ENCODE measurements at regions not wholly inside any gene's neighbourhood (a gene's known extent, or its start where the extent isn't known, plus 50 kb on each side); places are given as distances from the start of the nearest gene placed in this dataset.
A peak's percentile ranks its signal among the peaks of the same experiment; 100 is the strongest.

DNA sequence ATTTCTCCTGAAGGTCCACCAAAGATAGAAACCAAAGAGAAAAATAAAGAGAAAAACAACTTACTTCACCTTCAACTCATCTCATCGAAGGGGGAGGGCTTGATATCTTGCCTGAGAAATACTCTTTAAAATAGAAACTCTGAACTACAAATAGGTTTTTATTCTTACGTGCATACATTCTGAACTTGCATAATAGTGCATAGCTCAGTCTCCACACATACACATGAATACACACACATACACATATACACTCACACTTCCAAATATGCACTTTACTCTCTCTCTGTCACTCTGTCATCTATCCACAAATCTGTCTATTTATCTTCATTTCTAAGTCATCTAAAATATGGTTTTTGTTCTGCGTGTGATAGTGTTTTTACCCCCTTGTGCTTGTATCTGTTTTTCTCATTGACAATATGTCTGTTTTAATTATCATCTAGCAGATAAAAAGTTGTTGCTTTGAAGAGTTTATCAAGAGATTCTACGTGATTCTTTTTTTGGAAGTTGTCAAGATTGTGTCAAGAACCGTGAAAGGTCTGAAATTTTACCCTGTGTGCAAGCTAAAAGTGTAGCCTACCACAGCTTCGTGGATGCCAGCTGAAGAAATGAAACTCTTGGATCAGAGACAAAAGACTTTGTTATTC is 468.8 kb downstream of the EPM2A start (continued):
- TF ChIP-seq, protein P1, sequence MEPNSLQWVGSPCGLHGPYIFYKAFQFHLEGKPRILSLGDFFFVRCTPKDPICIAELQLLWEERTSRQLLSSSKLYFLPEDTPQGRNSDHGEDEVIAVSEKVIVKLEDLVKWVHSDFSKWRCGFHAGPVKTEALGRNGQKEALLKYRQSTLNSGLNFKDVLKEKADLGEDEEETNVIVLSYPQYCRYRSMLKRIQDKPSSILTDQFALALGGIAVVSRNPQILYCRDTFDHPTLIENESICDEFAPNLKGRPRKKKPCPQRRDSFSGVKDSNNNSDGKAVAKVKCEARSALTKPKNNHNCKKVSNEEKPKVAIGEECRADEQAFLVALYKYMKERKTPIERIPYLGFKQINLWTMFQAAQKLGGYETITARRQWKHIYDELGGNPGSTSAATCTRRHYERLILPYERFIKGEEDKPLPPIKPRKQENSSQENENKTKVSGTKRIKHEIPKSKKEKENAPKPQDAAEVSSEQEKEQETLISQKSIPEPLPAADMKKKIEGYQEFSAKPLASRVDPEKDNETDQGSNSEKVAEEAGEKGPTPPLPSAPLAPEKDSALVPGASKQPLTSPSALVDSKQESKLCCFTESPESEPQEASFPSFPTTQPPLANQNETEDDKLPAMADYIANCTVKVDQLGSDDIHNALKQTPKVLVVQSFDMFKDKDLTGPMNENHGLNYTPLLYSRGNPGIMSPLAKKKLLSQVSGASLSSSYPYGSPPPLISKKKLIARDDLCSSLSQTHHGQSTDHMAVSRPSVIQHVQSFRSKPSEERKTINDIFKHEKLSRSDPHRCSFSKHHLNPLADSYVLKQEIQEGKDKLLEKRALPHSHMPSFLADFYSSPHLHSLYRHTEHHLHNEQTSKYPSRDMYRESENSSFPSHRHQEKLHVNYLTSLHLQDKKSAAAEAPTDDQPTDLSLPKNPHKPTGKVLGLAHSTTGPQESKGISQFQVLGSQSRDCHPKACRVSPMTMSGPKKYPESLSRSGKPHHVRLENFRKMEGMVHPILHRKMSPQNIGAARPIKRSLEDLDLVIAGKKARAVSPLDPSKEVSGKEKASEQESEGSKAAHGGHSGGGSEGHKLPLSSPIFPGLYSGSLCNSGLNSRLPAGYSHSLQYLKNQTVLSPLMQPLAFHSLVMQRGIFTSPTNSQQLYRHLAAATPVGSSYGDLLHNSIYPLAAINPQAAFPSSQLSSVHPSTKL (CRISPR knock-in tag; IDR thresholded peaks at IDR 0.05): 0 out of 2 replicates have a peak, but pooled peaks have one; percentile 50
- TF ChIP-seq ZNF354B (CRISPR knock-in tag; IDR thresholded peaks at IDR 0.05): no peak
- no peak for TF ChIP-seq HMGA1 (CRISPR knock-in tag; conservative IDR thresholded peaks at IDR 0.05)
- TF ChIP-seq, protein P2, sequence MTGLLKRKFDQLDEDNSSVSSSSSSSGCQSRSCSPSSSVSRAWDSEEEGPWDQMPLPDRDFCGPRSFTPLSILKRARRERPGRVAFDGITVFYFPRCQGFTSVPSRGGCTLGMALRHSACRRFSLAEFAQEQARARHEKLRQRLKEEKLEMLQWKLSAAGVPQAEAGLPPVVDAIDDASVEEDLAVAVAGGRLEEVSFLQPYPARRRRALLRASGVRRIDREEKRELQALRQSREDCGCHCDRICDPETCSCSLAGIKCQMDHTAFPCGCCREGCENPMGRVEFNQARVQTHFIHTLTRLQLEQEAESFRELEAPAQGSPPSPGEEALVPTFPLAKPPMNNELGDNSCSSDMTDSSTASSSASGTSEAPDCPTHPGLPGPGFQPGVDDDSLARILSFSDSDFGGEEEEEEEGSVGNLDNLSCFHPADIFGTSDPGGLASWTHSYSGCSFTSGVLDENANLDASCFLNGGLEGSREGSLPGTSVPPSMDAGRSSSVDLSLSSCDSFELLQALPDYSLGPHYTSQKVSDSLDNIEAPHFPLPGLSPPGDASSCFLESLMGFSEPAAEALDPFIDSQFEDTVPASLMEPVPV (CRISPR knock-in tag; IDR thresholded peaks at IDR 0.05): peak; percentile 76; the same call in 1 of the 2 replicates
- TF ChIP-seq SMARCE1 (IDR thresholded peaks at IDR 0.05; ENCODE audit: borderline replicate concordance): no peak
- TF ChIP-seq ZNF263 (CRISPR knock-in tag; IDR thresholded peaks at IDR 0.05): no peak
- TF ChIP-seq, protein P3, sequence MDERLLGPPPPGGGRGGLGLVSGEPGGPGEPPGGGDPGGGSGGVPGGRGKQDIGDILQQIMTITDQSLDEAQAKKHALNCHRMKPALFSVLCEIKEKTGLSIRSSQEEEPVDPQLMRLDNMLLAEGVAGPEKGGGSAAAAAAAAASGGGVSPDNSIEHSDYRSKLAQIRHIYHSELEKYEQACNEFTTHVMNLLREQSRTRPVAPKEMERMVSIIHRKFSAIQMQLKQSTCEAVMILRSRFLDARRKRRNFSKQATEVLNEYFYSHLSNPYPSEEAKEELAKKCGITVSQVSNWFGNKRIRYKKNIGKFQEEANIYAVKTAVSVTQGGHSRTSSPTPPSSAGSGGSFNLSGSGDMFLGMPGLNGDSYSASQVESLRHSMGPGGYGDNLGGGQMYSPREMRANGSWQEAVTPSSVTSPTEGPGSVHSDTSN (CRISPR knock-in tag; IDR thresholded peaks at IDR 0.05): no peak
- TF ChIP-seq, protein P4, sequence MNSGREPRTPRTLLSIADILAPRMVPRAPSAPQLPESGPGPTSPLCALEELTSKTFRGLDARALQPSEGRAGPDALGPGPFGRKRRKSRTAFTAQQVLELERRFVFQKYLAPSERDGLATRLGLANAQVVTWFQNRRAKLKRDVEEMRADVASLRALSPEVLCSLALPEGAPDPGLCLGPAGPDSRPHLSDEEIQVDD (CRISPR knock-in tag; IDR thresholded peaks at IDR 0.05; ENCODE audit: borderline replicate concordance): no peak
- TF ChIP-seq TBL1XR1 (IDR thresholded peaks at IDR 0.05; ENCODE audit: borderline replicate concordance, low read length, partially characterized antibody): peak; percentile 94
- TF ChIP-seq, protein P5, sequence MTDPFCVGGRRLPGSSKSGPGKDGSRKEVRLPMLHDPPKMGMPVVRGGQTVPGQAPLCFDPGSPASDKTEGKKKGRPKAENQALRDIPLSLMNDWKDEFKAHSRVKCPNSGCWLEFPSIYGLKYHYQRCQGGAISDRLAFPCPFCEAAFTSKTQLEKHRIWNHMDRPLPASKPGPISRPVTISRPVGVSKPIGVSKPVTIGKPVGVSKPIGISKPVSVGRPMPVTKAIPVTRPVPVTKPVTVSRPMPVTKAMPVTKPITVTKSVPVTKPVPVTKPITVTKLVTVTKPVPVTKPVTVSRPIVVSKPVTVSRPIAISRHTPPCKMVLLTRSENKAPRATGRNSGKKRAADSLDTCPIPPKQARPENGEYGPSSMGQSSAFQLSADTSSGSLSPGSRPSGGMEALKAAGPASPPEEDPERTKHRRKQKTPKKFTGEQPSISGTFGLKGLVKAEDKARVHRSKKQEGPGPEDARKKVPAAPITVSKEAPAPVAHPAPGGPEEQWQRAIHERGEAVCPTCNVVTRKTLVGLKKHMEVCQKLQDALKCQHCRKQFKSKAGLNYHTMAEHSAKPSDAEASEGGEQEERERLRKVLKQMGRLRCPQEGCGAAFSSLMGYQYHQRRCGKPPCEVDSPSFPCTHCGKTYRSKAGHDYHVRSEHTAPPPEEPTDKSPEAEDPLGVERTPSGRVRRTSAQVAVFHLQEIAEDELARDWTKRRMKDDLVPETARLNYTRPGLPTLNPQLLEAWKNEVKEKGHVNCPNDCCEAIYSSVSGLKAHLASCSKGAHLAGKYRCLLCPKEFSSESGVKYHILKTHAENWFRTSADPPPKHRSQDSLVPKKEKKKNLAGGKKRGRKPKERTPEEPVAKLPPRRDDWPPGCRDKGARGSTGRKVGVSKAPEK (CRISPR knock-in tag; IDR thresholded peaks at IDR 0.05; ENCODE audit: borderline replicate concordance): peak; percentile 61; the same call in 1 of the 2 replicates
- TF ChIP-seq, protein P6, sequence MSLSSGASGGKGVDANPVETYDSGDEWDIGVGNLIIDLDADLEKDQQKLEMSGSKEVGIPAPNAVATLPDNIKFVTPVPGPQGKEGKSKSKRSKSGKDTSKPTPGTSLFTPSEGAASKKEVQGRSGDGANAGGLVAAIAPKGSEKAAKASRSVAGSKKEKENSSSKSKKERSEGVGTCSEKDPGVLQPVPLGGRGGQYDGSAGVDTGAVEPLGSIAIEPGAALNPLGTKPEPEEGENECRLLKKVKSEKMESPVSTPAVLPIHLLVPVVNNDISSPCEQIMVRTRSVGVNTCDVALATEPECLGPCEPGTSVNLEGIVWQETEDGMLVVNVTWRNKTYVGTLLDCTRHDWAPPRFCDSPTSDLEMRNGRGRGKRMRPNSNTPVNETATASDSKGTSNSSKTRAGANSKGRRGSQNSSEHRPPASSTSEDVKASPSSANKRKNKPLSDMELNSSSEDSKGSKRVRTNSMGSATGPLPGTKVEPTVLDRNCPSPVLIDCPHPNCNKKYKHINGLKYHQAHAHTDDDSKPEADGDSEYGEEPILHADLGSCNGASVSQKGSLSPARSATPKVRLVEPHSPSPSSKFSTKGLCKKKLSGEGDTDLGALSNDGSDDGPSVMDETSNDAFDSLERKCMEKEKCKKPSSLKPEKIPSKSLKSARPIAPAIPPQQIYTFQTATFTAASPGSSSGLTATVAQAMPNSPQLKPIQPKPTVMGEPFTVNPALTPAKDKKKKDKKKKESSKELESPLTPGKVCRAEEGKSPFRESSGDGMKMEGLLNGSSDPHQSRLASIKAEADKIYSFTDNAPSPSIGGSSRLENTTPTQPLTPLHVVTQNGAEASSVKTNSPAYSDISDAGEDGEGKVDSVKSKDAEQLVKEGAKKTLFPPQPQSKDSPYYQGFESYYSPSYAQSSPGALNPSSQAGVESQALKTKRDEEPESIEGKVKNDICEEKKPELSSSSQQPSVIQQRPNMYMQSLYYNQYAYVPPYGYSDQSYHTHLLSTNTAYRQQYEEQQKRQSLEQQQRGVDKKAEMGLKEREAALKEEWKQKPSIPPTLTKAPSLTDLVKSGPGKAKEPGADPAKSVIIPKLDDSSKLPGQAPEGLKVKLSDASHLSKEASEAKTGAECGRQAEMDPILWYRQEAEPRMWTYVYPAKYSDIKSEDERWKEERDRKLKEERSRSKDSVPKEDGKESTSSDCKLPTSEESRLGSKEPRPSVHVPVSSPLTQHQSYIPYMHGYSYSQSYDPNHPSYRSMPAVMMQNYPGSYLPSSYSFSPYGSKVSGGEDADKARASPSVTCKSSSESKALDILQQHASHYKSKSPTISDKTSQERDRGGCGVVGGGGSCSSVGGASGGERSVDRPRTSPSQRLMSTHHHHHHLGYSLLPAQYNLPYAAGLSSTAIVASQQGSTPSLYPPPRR (CRISPR knock-in tag; IDR thresholded peaks at IDR 0.05; ENCODE audit: borderline replicate concordance): no peak
- TF ChIP-seq NCOA2 (CRISPR knock-in tag; IDR thresholded peaks at IDR 0.05): peak; percentile 12; the same call in 1 of the 2 replicates
- TF ChIP-seq LCORL (IDR thresholded peaks at IDR 0.05): peak; percentile 44; the same call in 1 of the 2 replicates
- TF ChIP-seq LCORL (CRISPR knock-in tag; IDR thresholded peaks at IDR 0.05): no peak

All from HepG2 (cell line).